GM18909 (cell line): ENCODE measurements at regions not wholly inside any gene's neighbourhood (a gene's known extent, or its start where the extent isn't known, plus 50 kb on each side); places are given as distances from the start of the nearest gene placed in this dataset.
"Not testable (repeated sequence)": the region's sequence is repeated elsewhere in the genome, so short reads cannot be mapped to it uniquely, and the experiment has no call there.

Experiments
- ATAC-seq: cut with Tn5 transposase; IDR thresholded peaks from one replicate; pipeline ENCODE4 v1.9.1; 2021; ENCODE audit warnings: mild to moderate bottlenecking; ENCODE audit not compliant: unreplicated experiment, poor library complexity

GRCh38 chr5:99378443-99378842, 449.6 kb upstream of the CHD1 start:
- no peak for ATAC-seq

GRCh38 chr5:99369797-99370593, 441.2 kb upstream of the CHD1 start:
- ATAC-seq, result no peak

- ATAC-seq, result no peak
These were observed 439.9 kb upstream of the CHD1 start for GRCh38 chr5:99368726-99369125.

- ATAC-seq, result no peak
These were observed 427.1 kb upstream of the CHD1 start for GRCh38 chr5:99355881-99356280.

- no peak for ATAC-seq
These were observed 421.0 kb upstream of the CHD1 start for GRCh38 chr5:99349787-99350186.

- no peak for ATAC-seq
These were observed 419.8 kb upstream of the CHD1 start for GRCh38 chr5:99348597-99348996.

GRCh38 chr5:99339758-99340157, 411.0 kb upstream of the CHD1 start:
- not testable (repeated sequence) for ATAC-seq

GRCh38 chr5:99334936-99335335, 406.1 kb upstream of the CHD1 start:
- ATAC-seq, result no peak

- ATAC-seq, result no peak
These were observed 402.3 kb upstream of the CHD1 start for GRCh38 chr5:99331061-99331460.

GRCh38 chr5:99320436-99320835, 391.6 kb upstream of the CHD1 start:
- no peak for ATAC-seq

GRCh38 chr5:99317136-99317535, 388.3 kb upstream of the CHD1 start:
- ATAC-seq, result no peak

- no peak for ATAC-seq
These were observed 387.7 kb upstream of the CHD1 start for GRCh38 chr5:99316484-99316883.

- ATAC-seq, result no peak
These were observed 386.8 kb upstream of the CHD1 start for GRCh38 chr5:99315413-99316183.

GRCh38 chr5:99314721-99315120, 385.9 kb upstream of the CHD1 start:
- no peak for ATAC-seq

- ATAC-seq, result no peak
These were observed 379.3 kb upstream of the CHD1 start for GRCh38 chr5:99308131-99308530.

- no peak for ATAC-seq
These were observed 376.3 kb upstream of the CHD1 start for GRCh38 chr5:99305045-99305580.

- no peak for ATAC-seq
These were observed 356.8 kb upstream of the CHD1 start for GRCh38 chr5:99285606-99286005.

GRCh38 chr5:99275128-99275527, 346.3 kb upstream of the CHD1 start:
- no peak for ATAC-seq

- no peak for ATAC-seq
These were observed 343.8 kb upstream of the CHD1 start for GRCh38 chr5:99272576-99272975.

- no peak for ATAC-seq
These were observed 330.0 kb upstream of the CHD1 start for GRCh38 chr5:99258819-99259218.

GRCh38 chr5:99248066-99248465, 319.3 kb upstream of the CHD1 start:
- ATAC-seq, result no peak
